ENCODE measurements at regions not wholly inside any gene's neighbourhood (a gene's known extent, or its start where the extent isn't known, plus 50 kb on each side); places are given as distances from the start of the nearest gene placed in this dataset.

DNA sequence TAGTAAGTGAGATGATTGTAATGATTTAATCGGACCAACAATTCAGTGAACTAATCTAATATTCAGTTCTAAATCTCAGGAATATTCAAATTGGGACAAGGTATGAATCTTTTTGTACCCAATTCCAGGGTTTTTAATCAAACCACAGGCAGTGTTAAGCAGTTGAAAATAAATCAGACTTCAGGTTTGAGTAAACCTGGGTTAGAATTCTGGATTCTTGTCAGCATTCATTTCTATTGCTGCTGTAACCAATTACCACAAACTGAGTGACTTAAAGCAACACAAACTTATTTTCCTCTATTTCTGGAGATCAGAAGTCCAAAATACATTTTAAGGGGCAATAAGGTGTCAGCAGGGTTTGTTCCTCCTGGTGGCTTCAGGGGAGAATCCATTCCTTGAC lies 208.4 kb upstream of the ZPLD1 start:
- Histone ChIP-seq H3K36me3 (ENCODE audit: control insufficient read depth, insufficient read depth, low read length) (no peaks in the 10 kb centered on the region), H3K4me3 (ENCODE audit: low read depth, low read length) (no peak overlapping the region), H3K27me3 (ENCODE audit: control insufficient read depth, insufficient read depth, low read length) (no peaks in the 10 kb centered on the region)
- DNase-seq (ENCODE audit: low read depth) (no peak), FAIRE-seq (no peak)
- TF ChIP-seq, protein P1, sequence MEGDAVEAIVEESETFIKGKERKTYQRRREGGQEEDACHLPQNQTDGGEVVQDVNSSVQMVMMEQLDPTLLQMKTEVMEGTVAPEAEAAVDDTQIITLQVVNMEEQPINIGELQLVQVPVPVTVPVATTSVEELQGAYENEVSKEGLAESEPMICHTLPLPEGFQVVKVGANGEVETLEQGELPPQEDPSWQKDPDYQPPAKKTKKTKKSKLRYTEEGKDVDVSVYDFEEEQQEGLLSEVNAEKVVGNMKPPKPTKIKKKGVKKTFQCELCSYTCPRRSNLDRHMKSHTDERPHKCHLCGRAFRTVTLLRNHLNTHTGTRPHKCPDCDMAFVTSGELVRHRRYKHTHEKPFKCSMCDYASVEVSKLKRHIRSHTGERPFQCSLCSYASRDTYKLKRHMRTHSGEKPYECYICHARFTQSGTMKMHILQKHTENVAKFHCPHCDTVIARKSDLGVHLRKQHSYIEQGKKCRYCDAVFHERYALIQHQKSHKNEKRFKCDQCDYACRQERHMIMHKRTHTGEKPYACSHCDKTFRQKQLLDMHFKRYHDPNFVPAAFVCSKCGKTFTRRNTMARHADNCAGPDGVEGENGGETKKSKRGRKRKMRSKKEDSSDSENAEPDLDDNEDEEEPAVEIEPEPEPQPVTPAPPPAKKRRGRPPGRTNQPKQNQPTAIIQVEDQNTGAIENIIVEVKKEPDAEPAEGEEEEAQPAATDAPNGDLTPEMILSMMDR (IDR thresholded peaks at IDR 0.05; ENCODE audit: insufficient read depth, low read length, severe bottlenecking): no peak

- DNase-seq (ENCODE audit: low read depth): peak; percentile 77
- FAIRE-seq: peak; percentile 60
- no peak overlapping the region for H3K4me3 ChIP-seq (ENCODE audit: low read depth, low read length)
- H3K27me3 ChIP-seq (ENCODE audit: control insufficient read depth, insufficient read depth, low read length): no peaks in the 10 kb centered on the region
- TF ChIP-seq, protein P1 (IDR thresholded peaks at IDR 0.05; ENCODE audit: insufficient read depth, low read length, severe bottlenecking): peak; percentile 89
- H3K36me3 ChIP-seq (ENCODE audit: control insufficient read depth, insufficient read depth, low read length): no peaks in the 10 kb centered on the region
Observed at GRCh38 chr3:102229062-102229655, 205.7 kb upstream of the ZPLD1 start.

DNA sequence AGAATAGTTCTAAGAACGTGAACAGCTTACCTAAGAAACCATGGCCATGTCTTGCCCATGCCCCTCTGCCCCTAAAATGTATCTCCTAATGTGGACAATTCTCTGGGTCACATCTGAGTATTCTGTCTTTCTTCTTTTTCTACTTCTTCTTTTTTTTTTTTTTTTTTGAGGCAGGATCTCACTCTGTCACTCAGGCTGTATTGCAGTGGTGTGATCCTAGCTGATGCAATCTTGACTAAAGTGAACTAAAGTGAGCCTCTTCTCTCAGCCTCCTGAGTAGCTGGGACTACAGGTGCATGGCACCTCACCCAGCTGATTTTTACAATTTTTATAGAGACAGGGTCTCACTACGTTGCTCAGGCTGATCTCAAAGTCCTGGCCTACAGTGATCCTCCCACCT lies 204.8 kb upstream of the ZPLD1 start:
- DNase-seq (ENCODE audit: low read depth) (no peak), FAIRE-seq (no peak)
- TF ChIP-seq, protein P1 (IDR thresholded peaks at IDR 0.05; ENCODE audit: insufficient read depth, low read length, severe bottlenecking): no peak
- H3K36me3 ChIP-seq (ENCODE audit: control insufficient read depth, insufficient read depth, low read length): no peaks in the 10 kb centered on the region
- no peaks in the 10 kb centered on the region for H3K27me3 ChIP-seq (ENCODE audit: control insufficient read depth, insufficient read depth, low read length)
- no peak overlapping the region for H3K4me3 ChIP-seq (ENCODE audit: low read depth, low read length)

- Histone ChIP-seq H3K27me3 (ENCODE audit: control insufficient read depth, insufficient read depth, low read length) (no peaks in the 10 kb centered on the region), H3K4me3 (ENCODE audit: low read depth, low read length) (no peak overlapping the region), H3K36me3 (ENCODE audit: control insufficient read depth, insufficient read depth, low read length) (no peaks in the 10 kb centered on the region)
- FAIRE-seq (no peak), DNase-seq (ENCODE audit: low read depth) (no peak)
- TF ChIP-seq, protein P1 (IDR thresholded peaks at IDR 0.05; ENCODE audit: insufficient read depth, low read length, severe bottlenecking): no peak
Observed at GRCh38 chr3:102233881-102234280, 200.9 kb upstream of the ZPLD1 start.

DNA sequence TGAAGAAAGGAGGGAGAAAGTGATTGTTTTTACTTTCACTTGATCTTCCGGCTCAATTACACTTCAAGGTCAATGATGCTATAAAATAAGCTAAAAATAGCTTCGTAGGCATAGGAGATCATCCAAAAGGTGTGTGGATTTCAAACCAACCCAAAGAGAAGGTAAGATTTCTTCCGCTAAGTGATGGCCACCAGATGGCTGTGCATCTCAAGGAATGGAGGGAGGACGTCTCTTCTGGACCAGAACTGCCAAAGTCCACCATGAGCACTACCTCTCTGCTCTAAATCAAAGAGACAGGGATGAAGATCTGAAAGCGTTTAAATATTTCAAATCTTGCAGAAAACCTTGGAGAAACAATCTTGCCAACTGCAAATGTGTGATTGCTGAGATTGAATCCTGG lies 199.1 kb upstream of the ZPLD1 start:
- H3K4me3 ChIP-seq (ENCODE audit: low read depth, low read length): no peak overlapping the region
- peak; percentile 73 for FAIRE-seq
- H3K36me3 ChIP-seq (ENCODE audit: control insufficient read depth, insufficient read depth, low read length): no peaks in the 10 kb centered on the region
- DNase-seq (ENCODE audit: low read depth): peak; percentile 43
- TF ChIP-seq, protein P1 (IDR thresholded peaks at IDR 0.05; ENCODE audit: insufficient read depth, low read length, severe bottlenecking): peak; percentile 59
- no peaks in the 10 kb centered on the region for H3K27me3 ChIP-seq (ENCODE audit: control insufficient read depth, insufficient read depth, low read length)

DNA sequence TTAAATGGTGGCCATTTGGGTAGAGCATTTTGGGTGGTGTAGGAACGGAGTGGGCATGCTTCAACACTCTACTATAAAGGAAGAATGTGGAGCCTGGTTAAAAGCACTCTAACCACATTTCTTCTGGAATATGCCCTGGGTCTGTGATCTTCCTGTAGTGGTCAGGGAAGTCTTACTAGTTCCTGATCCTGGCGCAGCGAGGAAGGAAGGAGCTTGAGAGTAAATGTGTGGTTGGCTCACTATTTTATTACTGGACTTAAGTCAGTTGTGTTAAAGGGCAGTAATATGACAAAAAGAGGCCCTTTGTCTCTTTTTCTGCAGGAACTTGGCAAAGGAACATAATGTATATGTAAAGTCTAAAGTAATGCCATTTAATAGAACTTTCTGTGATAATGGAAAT lies 197.6 kb upstream of the ZPLD1 start:
- FAIRE-seq (no peak), DNase-seq (ENCODE audit: low read depth) (no peak)
- no peaks in the 10 kb centered on the region for H3K27me3 ChIP-seq (ENCODE audit: control insufficient read depth, insufficient read depth, low read length)
- TF ChIP-seq, protein P1 (IDR thresholded peaks at IDR 0.05; ENCODE audit: insufficient read depth, low read length, severe bottlenecking): no peak
- no peak overlapping the region for H3K4me3 ChIP-seq (ENCODE audit: low read depth, low read length)
- H3K36me3 ChIP-seq (ENCODE audit: control insufficient read depth, insufficient read depth, low read length): no peaks in the 10 kb centered on the region
